Ecto neural progenitor cell (in vitro differentiated cells): ENCODE measurements at regions not wholly inside any gene's neighbourhood (a gene's known extent, or its start where the extent isn't known, plus 50 kb on each side); places are given as distances from the start of the nearest gene placed in this dataset.
"Not testable (repeated sequence)": the region's sequence is repeated elsewhere in the genome, so short reads cannot be mapped to it uniquely, and the experiment has no call there.

Experiments used
- DNase-seq: peaks from one replicate; pipeline ENCODE4 v3.0.0-alpha.2; 2018; ENCODE audit warnings: low spot score

- DNase-seq = no peak
Measured at GRCh38 chr21:21858502-21859334, 860.5 kb downstream of the NCAM2 start.

- DNase-seq = no peak
Measured at GRCh38 chr21:21860888-21861287, 862.7 kb downstream of the NCAM2 start.

- no peak for DNase-seq
Measured at GRCh38 chr21:21864321-21864840, 866.2 kb downstream of the NCAM2 start.

GRCh38 chr21:21897275-21897883 lies 899.2 kb downstream of the NCAM2 start:
- no peak for DNase-seq

GRCh38 chr21:21898801-21899200 lies 900.6 kb downstream of the NCAM2 start:
- DNase-seq = no peak

- not testable (repeated sequence) for DNase-seq
Measured at GRCh38 chr21:21902416-21902815, 904.2 kb downstream of the NCAM2 start.

- no peak for DNase-seq
Measured at GRCh38 chr21:21907271-21907670, 909.1 kb downstream of the NCAM2 start.

GRCh38 chr21:21915816-21916215 lies 917.6 kb downstream of the NCAM2 start:
- no peak for DNase-seq

- DNase-seq = no peak
Measured at GRCh38 chr21:21921410-21922232, 923.4 kb downstream of the NCAM2 start.

GRCh38 chr21:21929226-21929625 lies 931.0 kb downstream of the NCAM2 start:
- DNase-seq = no peak

- no peak for DNase-seq
Measured at GRCh38 chr21:21929789-21930188, 931.6 kb downstream of the NCAM2 start.

- DNase-seq = no peak
Measured at GRCh38 chr21:21952566-21952965, 954.4 kb downstream of the NCAM2 start.

GRCh38 chr21:21955204-21955603 lies 957.0 kb downstream of the NCAM2 start:
- DNase-seq = no peak

GRCh38 chr21:21957490-21957889 lies 959.3 kb downstream of the NCAM2 start:
- DNase-seq = no peak

- DNase-seq = no peak
Measured at GRCh38 chr21:21963911-21964310, 965.7 kb downstream of the NCAM2 start.

GRCh38 chr21:21968810-21969209 lies 970.6 kb downstream of the NCAM2 start:
- no peak for DNase-seq

GRCh38 chr21:21969211-21969610 lies 971.0 kb downstream of the NCAM2 start:
- no peak for DNase-seq

GRCh38 chr21:21971384-21971783 lies 973.2 kb downstream of the NCAM2 start:
- DNase-seq = no peak

- DNase-seq = no peak
Measured at GRCh38 chr21:21973806-21974205, 975.6 kb downstream of the NCAM2 start.

GRCh38 chr21:21996891-21997290 lies 998.7 kb downstream of the NCAM2 start:
- no peak for DNase-seq

- no peak for DNase-seq
Measured at GRCh38 chr21:21997390-21998333, 999.5 kb downstream of the NCAM2 start.
